SK-N-MC (cell line): ENCODE measurements at regions not wholly inside any gene's neighbourhood (a gene's known extent, or its start where the extent isn't known, plus 50 kb on each side); places are given as distances from the start of the nearest gene placed in this dataset.

Source experiments
- EZH2 ChIP-seq: fragments of 200-600 bp; sonication (generic); IDR thresholded peaks from one replicate; pipeline ENCODE4 v1.6.1; 2017; ENCODE audit warnings: antibody characterized with exemption
- POLR2AphosphoS5 ChIP-seq: IDR thresholded peaks from 2 replicates; pipeline ENCODE4 v1.6.1; 2012; ENCODE audit warnings: mild to moderate bottlenecking, low read depth, low read length, borderline replicate concordance

DNA sequence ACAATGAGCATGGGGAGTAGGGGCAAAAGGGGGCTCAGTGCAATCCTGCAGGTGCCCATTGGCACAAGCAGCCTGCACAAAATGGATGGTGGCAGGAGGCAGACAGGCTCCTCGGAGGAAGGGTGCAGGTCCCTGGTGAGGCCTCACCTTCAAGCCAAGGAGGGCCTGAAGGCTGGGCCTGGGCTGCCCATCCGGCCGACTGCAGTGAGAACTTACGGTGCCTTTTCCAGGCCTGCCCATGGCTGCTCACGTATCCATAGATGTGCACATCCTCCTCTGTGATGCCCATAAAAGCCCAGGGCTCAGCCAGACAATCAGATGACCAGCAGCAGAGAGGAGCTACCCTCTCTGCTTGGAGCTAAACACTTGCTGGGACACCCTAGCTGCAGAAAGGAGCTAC is 1089.8 kb downstream of the PCDH18 start:
- TF ChIP-seq POLR2AphosphoS5 (no peak), EZH2 (no peak)
